ENCODE measurements at regions not wholly inside any gene's neighbourhood (a gene's known extent, or its start where the extent isn't known, plus 50 kb on each side); places are given as distances from the start of the nearest gene placed in this dataset.

GRCh38 chr2:8481463-8482009 lies 200.3 kb upstream of the ID2 start:
- TF ChIP-seq EZH2 (optimal IDR thresholded peaks at IDR 0.05; ENCODE audit: low read depth, low read length) (no peak), CTCF (IDR thresholded peaks at IDR 0.05; ENCODE audit: low read length) (no peak)
